ENCODE measurements at regions not wholly inside any gene's neighbourhood (a gene's known extent, or its start where the extent isn't known, plus 50 kb on each side); places are given as distances from the start of the nearest gene placed in this dataset.

DNA sequence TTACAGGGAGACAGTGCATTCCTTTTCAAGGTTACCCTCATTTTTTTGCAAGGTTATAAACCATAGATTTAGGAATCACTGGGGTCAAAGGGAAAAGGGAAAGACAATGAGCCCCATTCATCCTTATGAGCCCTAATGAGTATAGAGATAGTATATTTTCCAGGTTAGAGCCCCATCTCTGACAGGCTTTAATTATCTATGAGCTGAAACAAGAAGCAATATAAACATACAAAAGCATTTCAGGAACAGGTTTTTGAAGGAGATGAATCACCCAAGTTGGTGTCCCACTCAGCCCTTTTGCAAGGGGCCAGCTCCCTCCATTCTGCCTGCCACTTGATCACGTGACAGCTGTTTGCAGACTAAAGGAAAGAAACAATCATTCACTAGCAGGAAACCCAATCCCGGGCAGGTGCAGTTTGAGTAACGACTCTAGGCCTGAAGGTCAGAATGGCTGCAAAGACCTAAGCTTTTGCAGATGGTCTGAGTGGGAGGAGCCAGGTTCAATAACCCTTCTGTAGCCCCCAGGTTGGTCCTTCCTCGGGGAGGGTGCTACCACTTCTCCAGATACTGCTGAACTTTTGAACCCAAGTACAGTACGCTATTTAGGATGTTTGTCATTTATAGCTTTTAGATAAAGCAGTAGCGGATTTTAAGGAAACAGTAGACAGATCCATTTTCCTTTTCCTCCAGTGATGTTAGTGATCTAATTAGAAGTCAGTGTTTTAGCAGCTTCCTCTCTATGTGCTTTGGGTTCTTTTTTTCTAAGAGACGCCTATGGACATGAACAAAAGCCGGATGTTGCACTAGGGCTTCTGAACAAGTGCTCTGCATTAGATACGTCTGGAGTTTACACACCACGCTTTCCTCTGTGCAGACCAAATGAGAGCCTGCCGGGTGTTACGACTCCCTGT lies 253.2 kb downstream of the SOX4 start:
- H3K27me3 ChIP-seq (ENCODE audit: control insufficient read depth, extremely low read depth, insufficient read depth, low read length) = no peaks in the 10 kb centered on the region
- no peaks in the 10 kb centered on the region for H4K20me1 ChIP-seq (ENCODE audit: control insufficient read depth, extremely low read depth, insufficient read depth, low read length)
- no peak overlapping the region for H2AFZ ChIP-seq (ENCODE audit: control insufficient read depth, low read length)
- H3K9ac ChIP-seq (ENCODE audit: control insufficient read depth, extremely low read depth, insufficient read depth, low read length) = no peak overlapping the region
- dilution Hi-C loops (cut with MboI; ENCODE audit: extremely low pct_ligation_motif_present, low sequenced_read_pairs) = no loop called here
- no peak for TF ChIP-seq EZH2 (IDR thresholded peaks at IDR 0.05; ENCODE audit: low read length)
- TF ChIP-seq, protein P1, sequence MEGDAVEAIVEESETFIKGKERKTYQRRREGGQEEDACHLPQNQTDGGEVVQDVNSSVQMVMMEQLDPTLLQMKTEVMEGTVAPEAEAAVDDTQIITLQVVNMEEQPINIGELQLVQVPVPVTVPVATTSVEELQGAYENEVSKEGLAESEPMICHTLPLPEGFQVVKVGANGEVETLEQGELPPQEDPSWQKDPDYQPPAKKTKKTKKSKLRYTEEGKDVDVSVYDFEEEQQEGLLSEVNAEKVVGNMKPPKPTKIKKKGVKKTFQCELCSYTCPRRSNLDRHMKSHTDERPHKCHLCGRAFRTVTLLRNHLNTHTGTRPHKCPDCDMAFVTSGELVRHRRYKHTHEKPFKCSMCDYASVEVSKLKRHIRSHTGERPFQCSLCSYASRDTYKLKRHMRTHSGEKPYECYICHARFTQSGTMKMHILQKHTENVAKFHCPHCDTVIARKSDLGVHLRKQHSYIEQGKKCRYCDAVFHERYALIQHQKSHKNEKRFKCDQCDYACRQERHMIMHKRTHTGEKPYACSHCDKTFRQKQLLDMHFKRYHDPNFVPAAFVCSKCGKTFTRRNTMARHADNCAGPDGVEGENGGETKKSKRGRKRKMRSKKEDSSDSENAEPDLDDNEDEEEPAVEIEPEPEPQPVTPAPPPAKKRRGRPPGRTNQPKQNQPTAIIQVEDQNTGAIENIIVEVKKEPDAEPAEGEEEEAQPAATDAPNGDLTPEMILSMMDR (optimal IDR thresholded peaks at IDR 0.05 in 1 of 3, IDR thresholded peaks at IDR 0.05 in 1 of 3, conservative IDR thresholded peaks at IDR 0.05 in 1 of 3; ENCODE audit: extremely low read depth in 1 of 3, insufficient read depth in 2 of 3, low read length in 3 of 3) = no peak
- H3K4me1 ChIP-seq (ENCODE audit: control insufficient read depth, extremely low read depth, insufficient read depth, low read length) = no peaks in the 10 kb centered on the region
- H3K36me3 ChIP-seq (ENCODE audit: control insufficient read depth in 2 of 2, extremely low read depth in 1 of 2, insufficient read depth in 2 of 2, low read length in 2 of 2) = no peaks in the 10 kb centered on the region
- H3K79me2 ChIP-seq (ENCODE audit: control insufficient read depth, insufficient read depth, low read length) = no peaks in the 10 kb centered on the region
- FAIRE-seq (no peak), DNase-seq (ENCODE audit: low read depth, low spot score) (no peak)
- no peaks in the 10 kb centered on the region for H3K9me3 ChIP-seq (ENCODE audit: control insufficient read depth, low read depth, low read length)
- no peak overlapping the region for H3K27ac ChIP-seq (ENCODE audit: control insufficient read depth, insufficient read depth, low read length)
- H3K4me2 ChIP-seq (ENCODE audit: control insufficient read depth, extremely low read depth, insufficient read depth, low read depth, low read length) = no peak overlapping the region
- no peaks in the 10 kb centered on the region for H3K9me1 ChIP-seq (ENCODE audit: control insufficient read depth, extremely low read depth, insufficient read depth, low read length)
- no peak overlapping the region for H3K4me3 ChIP-seq (ENCODE audit: control insufficient read depth in 2 of 3, extremely low read depth in 1 of 3, insufficient read depth in 2 of 3, low read depth in 1 of 3, low read length in 3 of 3)

DNA sequence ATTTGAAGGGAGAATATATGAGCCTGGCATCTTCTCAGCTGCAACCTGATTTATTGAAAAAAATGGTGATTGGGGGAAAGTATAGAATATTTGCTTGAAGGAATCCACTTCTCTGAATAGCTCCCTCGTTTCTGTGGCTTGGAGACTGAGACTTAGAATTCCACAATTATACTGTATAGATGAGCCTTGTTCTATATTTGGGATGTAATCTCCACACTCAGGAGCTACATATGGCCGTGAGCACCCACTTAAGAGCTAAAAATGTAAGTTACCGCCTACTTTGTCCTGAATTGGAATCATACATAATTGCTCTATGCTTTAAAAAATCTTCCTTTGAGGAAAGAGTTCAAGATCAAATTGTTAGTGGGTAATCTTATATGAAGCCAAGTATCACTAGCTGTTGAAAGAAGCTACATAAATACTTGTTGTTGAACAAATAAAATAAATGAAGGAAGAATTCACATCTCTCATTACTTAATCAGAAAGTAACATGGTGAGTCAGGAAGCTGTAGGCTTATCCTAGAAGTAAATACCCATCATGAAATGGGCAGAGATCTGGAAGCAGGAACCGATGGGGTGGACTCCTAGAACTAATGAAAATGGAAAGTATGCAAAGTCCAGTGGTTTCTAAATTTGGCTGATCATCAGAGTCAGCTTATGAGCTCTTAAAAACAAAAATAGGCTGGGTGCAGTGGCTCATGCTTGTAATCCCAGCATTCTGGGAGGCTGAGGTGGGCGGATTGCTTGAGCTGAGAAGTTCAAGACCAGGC lies 254.3 kb downstream of the SOX4 start:
- Histone ChIP-seq H3K9me1 (ENCODE audit: control insufficient read depth, extremely low read depth, insufficient read depth, low read length) (no peaks in the 10 kb centered on the region), H3K27me3 (ENCODE audit: control insufficient read depth, extremely low read depth, insufficient read depth, low read length) (no peaks in the 10 kb centered on the region), H3K36me3 (ENCODE audit: control insufficient read depth in 2 of 2, extremely low read depth in 1 of 2, insufficient read depth in 2 of 2, low read length in 2 of 2) (no peaks in the 10 kb centered on the region), H3K27ac (ENCODE audit: control insufficient read depth, insufficient read depth, low read length) (no peak overlapping the region), H3K4me3 (ENCODE audit: control insufficient read depth in 2 of 3, extremely low read depth in 1 of 3, insufficient read depth in 2 of 3, low read depth in 1 of 3, low read length in 3 of 3) (no peak overlapping the region), H2AFZ (ENCODE audit: control insufficient read depth, low read length) (no peak overlapping the region), H4K20me1 (ENCODE audit: control insufficient read depth, extremely low read depth, insufficient read depth, low read length) (no peaks in the 10 kb centered on the region), H3K9ac (ENCODE audit: control insufficient read depth, extremely low read depth, insufficient read depth, low read length) (no peak overlapping the region), H3K4me2 (ENCODE audit: control insufficient read depth, extremely low read depth, insufficient read depth, low read depth, low read length) (no peak overlapping the region), H3K79me2 (ENCODE audit: control insufficient read depth, insufficient read depth, low read length) (no peaks in the 10 kb centered on the region), H3K4me1 (ENCODE audit: control insufficient read depth, extremely low read depth, insufficient read depth, low read length) (no peaks in the 10 kb centered on the region), H3K9me3 (ENCODE audit: control insufficient read depth, low read depth, low read length) (no peaks in the 10 kb centered on the region)
- DNase-seq (ENCODE audit: low read depth, low spot score) (no peak), FAIRE-seq (no peak)
- dilution Hi-C loops (cut with MboI; ENCODE audit: extremely low pct_ligation_motif_present, low sequenced_read_pairs) = no loop called here
- TF ChIP-seq, protein P1 (optimal IDR thresholded peaks at IDR 0.05 in 1 of 3, IDR thresholded peaks at IDR 0.05 in 1 of 3, conservative IDR thresholded peaks at IDR 0.05 in 1 of 3; ENCODE audit: extremely low read depth in 1 of 3, insufficient read depth in 2 of 3, low read length in 3 of 3) = no peak
- TF ChIP-seq EZH2 (IDR thresholded peaks at IDR 0.05; ENCODE audit: low read length) = no peak

All from keratinocyte (primary cell).